CD4-positive, alpha-beta memory T cell (primary cell): ENCODE measurements at regions not wholly inside any gene's neighbourhood (a gene's known extent, or its start where the extent isn't known, plus 50 kb on each side); places are given as distances from the start of the nearest gene placed in this dataset.

ENCODE experiments used
- CTCF ChIA-PET: fragments of 350-600 bp; sonication (Branson Sonifier 250); formaldehyde crosslinking; loops from one replicate; lab custom pipeline; 2021; ENCODE audit warnings: inconsistent platforms; ENCODE audit not compliant: partially characterized antibody; lab: Charles Lee
- POLR2A ChIA-PET: fragments of 350-600 bp; sonication (Branson Sonifier 250); formaldehyde crosslinking; loops from one replicate; lab custom pipeline; 2021; ENCODE audit not compliant: partially characterized antibody; lab: Charles Lee
- DNase-seq, 5 donors: peaks; one replicate each; pipeline versions ENCODE4 v3.0.0 to v3.0.0-alpha.2; 2020 to 2022; ENCODE audit warnings: mixed read lengths in 1 of 5
- H3K27ac ChIP-seq: one replicate; pipeline ENCODE4 v1.7.0; 2013; ENCODE audit warnings: low read depth, low read length
- H3K27me3 ChIP-seq: 2 replicates; pipeline ENCODE4 v1.7.0; 2013; ENCODE audit warnings: mild to moderate bottlenecking, low read length, moderate library complexity; ENCODE audit not compliant: insufficient read depth
- H3K36me3 ChIP-seq: 2 replicates; pipeline ENCODE4 v1.7.0; 2013; ENCODE audit warnings: mild to moderate bottlenecking, low read length, moderate library complexity; ENCODE audit not compliant: insufficient read depth
- H3K4me1 ChIP-seq: 2 replicates; pipeline ENCODE4 v1.7.0; 2013; ENCODE audit warnings: mild to moderate bottlenecking, low read length, moderate library complexity; ENCODE audit not compliant: insufficient read depth
- H3K4me3 ChIP-seq, 2 donors: one replicate each; pipeline ENCODE4 v1.7.0; 2013; ENCODE audit warnings: low read length in 2 of 2, mild to moderate bottlenecking in 1 of 2
- H3K9me3 ChIP-seq, 2 donors: one replicate each; pipeline ENCODE4 v1.7.0; 2013; ENCODE audit warnings: low read length in 2 of 2, control low read depth in 1 of 2; ENCODE audit not compliant: control insufficient read depth in 1 of 2
- H3K27ac Mint-ChIP-seq, 7 donors: one replicate each; pipeline ENCODE4 v1.8.0; 2020 to 2021; ENCODE audit warnings: mixed read lengths in 7 of 7, mild to moderate bottlenecking in 6 of 7, inconsistent platforms in 3 of 7, moderate library complexity in 3 of 7
- H3K27me3 Mint-ChIP-seq, 2 donors: one replicate each; pipeline ENCODE4 v1.8.0; 2020 to 2021; ENCODE audit warnings: mixed read lengths in 2 of 2
- H3K36me3 Mint-ChIP-seq, 2 donors: one replicate each; pipeline ENCODE4 v1.8.0; 2020 to 2021; ENCODE audit warnings: mixed read lengths in 2 of 2, inconsistent platforms in 1 of 2, mild to moderate bottlenecking in 1 of 2
- H3K4me1 Mint-ChIP-seq, 4 donors: one replicate each; pipeline ENCODE4 v1.8.0; 2020 to 2021; ENCODE audit warnings: mixed read lengths in 4 of 4, mild to moderate bottlenecking in 1 of 4
- H3K4me3 Mint-ChIP-seq, 8 donors: one replicate each; pipeline ENCODE4 v1.8.0; 2020 to 2021; ENCODE audit warnings: mixed read lengths in 8 of 8, mild to moderate bottlenecking in 7 of 8, moderate library complexity in 6 of 8, inconsistent platforms in 3 of 8
- H3K9me3 Mint-ChIP-seq, 8 donors: one replicate each; pipeline ENCODE4 v1.8.0; 2020 to 2021; ENCODE audit warnings: mixed read lengths in 8 of 8, mild to moderate bottlenecking in 5 of 8, inconsistent platforms in 3 of 8, moderate library complexity in 1 of 8
- intact Hi-C: fragments of 100-400 bp; cut with micrococcal nuclease; formaldehyde crosslinking; loops from one replicate; pipeline ENCODE4 v1.15.1; 2023

GRCh38 chr4:144799486-144799885 is 153.5 kb downstream of the HHIP start:
- no peak overlapping the region for H3K27ac Mint-ChIP-seq
- Histone ChIP-seq H3K36me3 (no peaks in the 10 kb centered on the region), H3K27me3 (no peaks in the 10 kb centered on the region), H3K27ac (no peak overlapping the region), H3K9me3 (no peaks in the 10 kb centered on the region), H3K4me3 (no peak overlapping the region), H3K4me1 (no peaks in the 10 kb centered on the region)
- intact Hi-C loops = no loop called here
- peaks cover 0 to 21% (median 8%) of the 10 kb centered on the region in 8 donors for H3K9me3 Mint-ChIP-seq
- CTCF ChIA-PET = no interaction called here
- POLR2A ChIA-PET = no interaction called here
- no peaks in the 10 kb centered on the region for H3K27me3 Mint-ChIP-seq
- no peak overlapping the region for H3K4me3 Mint-ChIP-seq
- H3K36me3 Mint-ChIP-seq = no peaks in the 10 kb centered on the region
- DNase-seq = no peak
- no peaks in the 10 kb centered on the region for H3K4me1 Mint-ChIP-seq

DNA sequence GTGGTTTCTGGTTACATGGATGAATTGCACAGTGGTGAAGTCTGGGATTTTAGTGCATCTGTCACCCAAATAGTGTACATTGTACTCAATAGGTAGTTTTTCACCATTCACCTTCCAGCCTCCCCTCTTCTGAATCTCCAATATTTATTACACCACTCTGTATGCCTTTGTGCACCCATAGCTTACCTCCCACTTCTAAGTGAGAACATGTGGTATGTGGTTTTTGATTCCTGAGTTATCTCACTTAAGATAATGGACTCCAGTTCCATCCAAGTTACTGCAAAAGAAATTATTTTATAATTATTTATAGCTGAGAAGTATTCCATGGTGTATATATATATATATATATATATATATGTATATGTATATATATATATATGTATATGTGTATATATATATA is 155.8 kb downstream of the HHIP start:
- no peak for DNase-seq
- Histone ChIP-seq H3K4me3 (no peak overlapping the region), H3K27me3 (no peaks in the 10 kb centered on the region), H3K9me3 (no peaks in the 10 kb centered on the region), H3K36me3 (no peaks in the 10 kb centered on the region), H3K4me1 (no peaks in the 10 kb centered on the region), H3K27ac (no peak overlapping the region)
- CTCF ChIA-PET = no interaction called here
- intact Hi-C loops = no loop called here
- H3K9me3 Mint-ChIP-seq = peaks cover 0 to 26% (median 8%) of the 10 kb centered on the region in 8 donors
- no peaks in the 10 kb centered on the region for H3K4me1 Mint-ChIP-seq
- POLR2A ChIA-PET = no interaction called here
- H3K36me3 Mint-ChIP-seq = no peaks in the 10 kb centered on the region
- no peak overlapping the region for H3K27ac Mint-ChIP-seq
- H3K27me3 Mint-ChIP-seq = no peaks in the 10 kb centered on the region
- no peak overlapping the region for H3K4me3 Mint-ChIP-seq

DNA sequence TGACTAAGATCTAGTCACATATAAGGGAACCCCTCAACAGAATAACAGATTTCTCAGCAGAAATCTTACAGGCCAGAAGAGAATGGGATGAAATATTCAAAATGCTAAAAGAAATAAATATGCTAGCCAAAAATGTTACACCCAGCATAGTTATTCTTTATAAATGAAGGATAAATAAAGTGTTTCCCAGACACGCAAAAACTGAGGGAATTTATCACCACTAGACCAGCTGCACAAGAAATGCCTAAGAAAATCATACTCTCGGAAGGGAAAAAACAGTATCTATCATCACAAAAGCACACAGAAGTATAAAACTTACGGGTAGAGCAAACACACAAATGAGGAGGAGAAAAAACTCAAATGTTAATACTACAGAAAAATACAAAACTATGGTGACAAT is 162.1 kb downstream of the HHIP start:
- Histone ChIP-seq H3K9me3 (no peaks in the 10 kb centered on the region), H3K27me3 (no peaks in the 10 kb centered on the region), H3K4me1 (no peaks in the 10 kb centered on the region), H3K4me3 (no peak overlapping the region), H3K36me3 (no peaks in the 10 kb centered on the region), H3K27ac (no peak overlapping the region)
- Mint-ChIP-seq H3K9me3 (peaks cover 9 to 43% (median 27%) of the 10 kb centered on the region in 8 donors), H3K4me3 (no peak overlapping the region), H3K4me1 (no peaks in the 10 kb centered on the region), H3K27ac (no peak overlapping the region), H3K36me3 (peaks cover 0 to 6% of the 10 kb centered on the region in 2 donors), H3K27me3 (no peaks in the 10 kb centered on the region)
- no peak for DNase-seq
- POLR2A ChIA-PET = no interaction called here
- intact Hi-C loops = no loop called here
- CTCF ChIA-PET = no interaction called here

DNA sequence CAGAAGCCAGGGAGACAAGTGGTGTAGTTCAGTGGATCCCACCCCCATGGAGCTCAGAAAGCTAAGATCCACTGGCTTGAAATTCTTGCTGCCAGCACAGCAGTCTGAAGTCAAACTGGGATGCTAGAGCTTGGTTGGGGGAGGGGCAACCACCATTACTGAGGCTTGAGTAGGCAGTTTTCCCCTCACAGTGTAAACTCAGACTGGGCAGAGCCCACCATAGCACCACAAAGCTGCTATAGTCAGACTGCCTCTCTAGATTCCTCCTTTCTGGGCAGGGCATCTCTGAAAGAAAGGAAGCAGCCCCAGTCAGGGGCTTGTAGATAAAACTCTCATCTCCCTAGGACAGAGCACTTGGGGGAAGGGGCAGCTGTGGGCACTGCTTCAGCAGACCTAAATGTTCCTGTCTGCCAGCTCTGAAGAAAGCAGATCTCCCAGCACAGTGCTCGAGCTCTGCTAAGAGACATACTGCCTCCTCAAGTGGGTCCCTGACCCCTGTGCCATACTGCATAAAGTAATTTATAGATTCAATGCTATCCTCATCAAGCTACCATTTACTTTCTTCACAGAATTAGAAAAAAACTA is 163.2 kb downstream of the HHIP start:
- Mint-ChIP-seq H3K27me3 (no peaks in the 10 kb centered on the region), H3K4me1 (no peaks in the 10 kb centered on the region), H3K9me3 (peaks cover 7 to 46% (median 27%) of the 10 kb centered on the region in 8 donors), H3K36me3 (peaks cover 0 to 6% of the 10 kb centered on the region in 2 donors), H3K4me3 (no peak overlapping the region), H3K27ac (no peak overlapping the region)
- H3K4me1 ChIP-seq = no peaks in the 10 kb centered on the region
- no peak for DNase-seq
- ChIA-PET POLR2A (no interaction called here), CTCF (no interaction called here)
- no peak overlapping the region for H3K27ac ChIP-seq
- no peak overlapping the region for H3K4me3 ChIP-seq
- H3K9me3 ChIP-seq = no peaks in the 10 kb centered on the region
- H3K27me3 ChIP-seq = no peaks in the 10 kb centered on the region
- intact Hi-C loops = no loop called here
- no peaks in the 10 kb centered on the region for H3K36me3 ChIP-seq

DNA sequence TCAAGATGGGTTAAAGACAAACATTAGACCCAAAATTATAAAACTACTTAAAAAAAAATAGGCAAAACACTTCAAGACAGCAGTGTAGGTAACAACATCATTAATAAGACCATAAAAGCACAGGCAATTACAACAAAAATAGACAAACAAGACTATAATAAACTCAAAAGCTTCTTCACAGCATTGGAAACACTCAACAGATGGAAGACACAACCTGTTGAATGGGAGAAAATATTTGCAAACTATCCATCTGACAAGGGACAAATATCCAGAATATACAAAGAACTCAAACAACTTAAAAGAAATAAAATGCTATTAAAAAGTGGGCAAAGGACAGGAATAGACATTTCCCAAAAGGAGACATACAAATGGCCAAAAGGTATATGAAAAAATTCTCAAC is 170.7 kb downstream of the HHIP start:
- CTCF ChIA-PET = no interaction called here

GRCh38 chr4:144817081-144817480 is 171.1 kb downstream of the HHIP start:
- ChIA-PET CTCF (no interaction called here), POLR2A (no interaction called here)
- no peak for DNase-seq
- H3K4me3 Mint-ChIP-seq = no peak overlapping the region
- H3K27me3 Mint-ChIP-seq = no peaks in the 10 kb centered on the region
- H3K4me1 Mint-ChIP-seq = no peaks in the 10 kb centered on the region
- no peaks in the 10 kb centered on the region for H3K36me3 Mint-ChIP-seq
- Histone ChIP-seq H3K36me3 (no peaks in the 10 kb centered on the region), H3K4me3 (no peak overlapping the region), H3K9me3 (no peaks in the 10 kb centered on the region), H3K27ac (no peak overlapping the region), H3K27me3 (no peaks in the 10 kb centered on the region), H3K4me1 (no peaks in the 10 kb centered on the region)
- no peak overlapping the region for H3K27ac Mint-ChIP-seq
- intact Hi-C loops = no loop called here
- H3K9me3 Mint-ChIP-seq = peaks cover 0 to 16% (median 6%) of the 10 kb centered on the region in 8 donors

More for the DNA sequence above, 170.7 kb downstream of the HHIP start:
- POLR2A ChIA-PET = no interaction called here
- intact Hi-C loops = no loop called here
- peaks cover 0 to 17% (median 7%) of the 10 kb centered on the region in 8 donors for H3K9me3 Mint-ChIP-seq
- Histone ChIP-seq H3K4me1 (no peaks in the 10 kb centered on the region), H3K9me3 (no peaks in the 10 kb centered on the region), H3K36me3 (no peaks in the 10 kb centered on the region), H3K4me3 (no peak overlapping the region), H3K27me3 (no peaks in the 10 kb centered on the region), H3K27ac (no peak overlapping the region)
- no peak overlapping the region for H3K4me3 Mint-ChIP-seq
- no peak overlapping the region for H3K27ac Mint-ChIP-seq
- H3K36me3 Mint-ChIP-seq = no peaks in the 10 kb centered on the region
- H3K4me1 Mint-ChIP-seq = no peaks in the 10 kb centered on the region
- no peak for DNase-seq
- no peaks in the 10 kb centered on the region for H3K27me3 Mint-ChIP-seq

DNA sequence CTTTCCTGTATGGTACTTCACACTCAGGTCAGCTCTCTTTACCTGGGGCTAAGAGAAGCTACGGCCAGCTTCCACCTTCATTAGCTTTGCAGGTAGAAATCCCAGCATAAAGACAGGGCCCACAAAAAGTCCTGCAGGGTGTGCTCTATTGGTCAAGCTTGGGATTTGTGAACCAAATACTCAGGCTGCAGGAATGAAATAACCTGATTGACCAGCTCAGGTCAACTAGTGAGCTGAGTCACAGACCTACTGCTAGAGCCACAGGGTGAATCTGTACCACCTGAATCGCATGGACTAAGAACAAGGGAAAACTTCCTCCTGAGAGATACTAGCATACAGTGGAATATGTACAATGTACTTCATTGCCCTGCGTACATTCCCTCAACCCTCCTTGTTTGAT is 172.2 kb downstream of the HHIP start:
- no peaks in the 10 kb centered on the region for H3K4me1 ChIP-seq
- Mint-ChIP-seq H3K4me3 (no peak overlapping the region), H3K27ac (no peak overlapping the region), H3K9me3 (peaks cover 0 to 13% (median 3%) of the 10 kb centered on the region in 8 donors), H3K4me1 (no peaks in the 10 kb centered on the region), H3K36me3 (no peaks in the 10 kb centered on the region), H3K27me3 (no peaks in the 10 kb centered on the region)
- H3K27ac ChIP-seq = no peak overlapping the region
- H3K27me3 ChIP-seq = no peaks in the 10 kb centered on the region
- intact Hi-C loops = no loop called here
- H3K36me3 ChIP-seq = no peaks in the 10 kb centered on the region
- CTCF ChIA-PET = no interaction called here
- no peak for DNase-seq
- H3K9me3 ChIP-seq = no peaks in the 10 kb centered on the region
- POLR2A ChIA-PET = no interaction called here
- no peak overlapping the region for H3K4me3 ChIP-seq

DNA sequence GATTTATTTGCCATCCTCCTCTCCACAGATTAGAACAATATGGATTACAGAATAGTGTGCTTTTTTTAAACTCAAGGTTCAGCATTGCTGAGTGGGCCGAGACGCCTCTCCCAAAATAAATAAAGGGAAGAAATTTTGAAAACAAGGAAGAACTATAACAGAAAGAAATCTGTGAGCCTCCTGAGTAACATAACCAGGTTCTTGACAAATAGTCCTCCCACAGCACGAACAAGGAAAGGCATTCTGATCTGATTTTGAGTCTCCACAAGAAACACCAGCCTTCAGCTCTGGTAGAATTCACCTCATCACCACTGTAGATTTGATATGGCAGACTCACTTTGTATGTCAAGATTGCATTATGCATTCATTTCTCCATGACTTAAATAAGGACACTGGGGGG is 173.6 kb downstream of the HHIP start:
- Histone ChIP-seq H3K27ac (no peak overlapping the region), H3K36me3 (no peaks in the 10 kb centered on the region), H3K9me3 (no peaks in the 10 kb centered on the region), H3K4me1 (no peaks in the 10 kb centered on the region), H3K4me3 (no peak overlapping the region), H3K27me3 (no peaks in the 10 kb centered on the region)
- ChIA-PET CTCF (no interaction called here), POLR2A (no interaction called here)
- H3K4me3 Mint-ChIP-seq = no peak overlapping the region
- H3K27ac Mint-ChIP-seq = no peak overlapping the region
- no peak for DNase-seq
- no peaks in the 10 kb centered on the region for H3K4me1 Mint-ChIP-seq
- H3K9me3 Mint-ChIP-seq = peaks cover 0 to 4% (median 3%) of the 10 kb centered on the region in 8 donors
- H3K27me3 Mint-ChIP-seq = no peaks in the 10 kb centered on the region
- no peaks in the 10 kb centered on the region for H3K36me3 Mint-ChIP-seq
- intact Hi-C loops = no loop called here
